GM21447 (cell line): ENCODE measurements at regions not wholly inside any gene's neighbourhood (a gene's known extent, or its start where the extent isn't known, plus 50 kb on each side); places are given as distances from the start of the nearest gene placed in this dataset.
"Not testable (repeated sequence)": the region's sequence is repeated elsewhere in the genome, so short reads cannot be mapped to it uniquely, and the experiment has no call there.

Experiments
- ATAC-seq: cut with Tn5 transposase; IDR thresholded peaks from one replicate; pipeline ENCODE4 v1.9.1; 2021; ENCODE audit not compliant: unreplicated experiment

- no peak for ATAC-seq
Measured at GRCh38 chr5:83001796-83002381, 75.3 kb downstream of the TMEM167A start.

- ATAC-seq, result no peak
Measured at GRCh38 chr5:83000922-83001321, 76.3 kb downstream of the TMEM167A start.

- no peak for ATAC-seq
Measured at GRCh38 chr5:83000428-83000827, 76.8 kb downstream of the TMEM167A start.

- ATAC-seq, result no peak
Measured at GRCh38 chr5:82993416-82993815, 83.8 kb downstream of the TMEM167A start.

- ATAC-seq, result no peak
Measured at GRCh38 chr5:82992646-82993045, 84.5 kb downstream of the TMEM167A start.

GRCh38 chr5:82991678-82992323 is 85.4 kb downstream of the TMEM167A start:
- ATAC-seq, result no peak

- ATAC-seq, result no peak
Measured at GRCh38 chr5:82991059-82991458, 86.1 kb downstream of the TMEM167A start.

GRCh38 chr5:82987188-82987587 is 90.0 kb downstream of the TMEM167A start:
- ATAC-seq, result no peak

- ATAC-seq, result no peak
Measured at GRCh38 chr5:82986404-82986803, 90.8 kb downstream of the TMEM167A start.

GRCh38 chr5:82985763-82986162 is 91.4 kb downstream of the TMEM167A start:
- no peak for ATAC-seq

- no peak for ATAC-seq
Measured at GRCh38 chr5:82984786-82985735, 92.1 kb downstream of the TMEM167A start.

- ATAC-seq, result no peak
Measured at GRCh38 chr5:82982846-82983245, 94.3 kb downstream of the TMEM167A start.

GRCh38 chr5:82976887-82977286 is 100.3 kb downstream of the TMEM167A start:
- not testable (repeated sequence) for ATAC-seq

GRCh38 chr5:82975812-82976211 is 101.4 kb downstream of the TMEM167A start:
- ATAC-seq, result no peak

- ATAC-seq, result no peak
Measured at GRCh38 chr5:82975396-82975795, 101.8 kb downstream of the TMEM167A start.

GRCh38 chr5:82974346-82974745 is 102.8 kb downstream of the TMEM167A start:
- ATAC-seq, result not testable (repeated sequence)

GRCh38 chr5:82971901-82972300 is 105.3 kb downstream of the TMEM167A start:
- no peak for ATAC-seq

- ATAC-seq, result not testable (repeated sequence)
Measured at GRCh38 chr5:82971034-82971806, 106.0 kb downstream of the TMEM167A start.

- ATAC-seq, result not testable (repeated sequence)
Measured at GRCh38 chr5:82969221-82969976, 107.8 kb downstream of the TMEM167A start.

- ATAC-seq, result no peak
Measured at GRCh38 chr5:82967072-82967471, 110.1 kb downstream of the TMEM167A start.
